Astrocyte (in vitro differentiated cells and primary cell): ENCODE measurements at regions not wholly inside any gene's neighbourhood (a gene's known extent, or its start where the extent isn't known, plus 50 kb on each side); places are given as distances from the start of the nearest gene placed in this dataset.

ENCODE experiments used
- DNase-seq: peaks from one replicate; pipeline ENCODE4 v3.0.0-alpha.2; 2010; ENCODE audit warnings: low read depth
- FAIRE-seq: peaks from 2 replicates; lab custom pipeline; 2011; peaks lifted over from hg19 to GRCh38; lab: Jason Lieb, UNC
- H2AFZ ChIP-seq: 2 replicates; pipeline ENCODE4 v1.6.0; 2012; ENCODE audit warnings: low read depth, low read length, inconsistent platforms
- H3K27ac ChIP-seq: 2 replicates; pipeline ENCODE4 v1.5.1; 2011; ENCODE audit warnings: low read depth, low read length, inconsistent platforms
- H3K27me3 ChIP-seq: 2 replicates; pipeline ENCODE4 v1.6.0; 2011; ENCODE audit warnings: low read length, inconsistent platforms; ENCODE audit not compliant: insufficient read depth
- H3K36me3 ChIP-seq: 2 replicates; pipeline ENCODE4 v1.5.1; 2011; ENCODE audit warnings: low read length, inconsistent platforms; ENCODE audit not compliant: insufficient read depth
- H3K4me1 ChIP-seq: 2 replicates; pipeline ENCODE4 v1.5.1; 2011; ENCODE audit warnings: low read length, inconsistent platforms; ENCODE audit not compliant: insufficient read depth
- H3K4me2 ChIP-seq: 2 replicates; pipeline ENCODE4 v1.6.0; 2012; ENCODE audit warnings: low read length, inconsistent platforms
- H3K4me3 ChIP-seq: 2 replicates; pipeline ENCODE4 v1.5.1; 2011; ENCODE audit warnings: low read depth, mild to moderate bottlenecking, low read length, inconsistent platforms; ENCODE audit not compliant: insufficient read depth
- H3K79me2 ChIP-seq: 2 replicates; pipeline ENCODE4 v1.6.0; 2012; ENCODE audit warnings: mild to moderate bottlenecking, low read length, inconsistent platforms; ENCODE audit not compliant: insufficient read depth
- H3K9ac ChIP-seq: 2 replicates; pipeline ENCODE4 v1.6.0; 2012; ENCODE audit warnings: mild to moderate bottlenecking, low read length, inconsistent platforms
- H3K9me3 ChIP-seq: 2 replicates; pipeline ENCODE4 v1.5.1; 2012; ENCODE audit warnings: low read depth, mild to moderate bottlenecking, low read length, inconsistent platforms; ENCODE audit not compliant: insufficient read depth
- H4K20me1 ChIP-seq: 2 replicates; pipeline ENCODE4 v1.6.0; 2012; ENCODE audit warnings: low read length, inconsistent platforms; ENCODE audit not compliant: insufficient read depth
- H3K27ac Mint-ChIP-seq: one replicate; pipeline ENCODE4 v1.8.0; 2021; ENCODE audit warnings: mild to moderate bottlenecking, mixed read lengths; ENCODE audit not compliant: unreplicated experiment
- H3K27me3 Mint-ChIP-seq: one replicate; pipeline ENCODE4 v1.8.0; 2021; ENCODE audit warnings: low read depth, mixed read lengths; ENCODE audit not compliant: unreplicated experiment
- H3K36me3 Mint-ChIP-seq: one replicate; pipeline ENCODE4 v1.8.0; 2021; ENCODE audit warnings: low read depth, mixed read lengths; ENCODE audit not compliant: unreplicated experiment
- H3K4me1 Mint-ChIP-seq: one replicate; pipeline ENCODE4 v1.8.0; 2021; ENCODE audit warnings: low read depth, mixed read lengths; ENCODE audit not compliant: unreplicated experiment
- H3K4me3 Mint-ChIP-seq: one replicate; pipeline ENCODE4 v1.8.0; 2021; ENCODE audit warnings: mild to moderate bottlenecking, moderate library complexity, mixed read lengths; ENCODE audit not compliant: unreplicated experiment
- H3K9me3 Mint-ChIP-seq: one replicate; pipeline ENCODE4 v1.8.0; 2021; ENCODE audit warnings: mild to moderate bottlenecking, mixed read lengths; ENCODE audit not compliant: unreplicated experiment
- CTCF ChIP-seq: IDR thresholded peaks from 2 replicates; pipeline ENCODE4 v1.5.1; 2011; ENCODE audit warnings: low read depth, mild to moderate bottlenecking, inconsistent platforms, low read length, moderate library complexity; ENCODE audit not compliant: insufficient read depth
- EZH2 ChIP-seq: IDR thresholded peaks from 2 replicates; pipeline ENCODE4 v1.6.1; 2012; ENCODE audit warnings: mild to moderate bottlenecking, low read length, inconsistent platforms; ENCODE audit not compliant: insufficient read depth

GRCh38 chr5:162911873-162912272 is 525.5 kb upstream of the CCNG1 start:
- Histone ChIP-seq H3K36me3 (no peaks in the 10 kb centered on the region), H2AFZ (no peak overlapping the region), H3K4me3 (no peak overlapping the region), H4K20me1 (no peaks in the 10 kb centered on the region), H3K27ac (no peak overlapping the region), H3K27me3 (no peaks in the 10 kb centered on the region), H3K9ac (no peak overlapping the region), H3K9me3 (no peaks in the 10 kb centered on the region), H3K4me1 (no peaks in the 10 kb centered on the region), H3K4me2 (no peak overlapping the region), H3K79me2 (no peaks in the 10 kb centered on the region)
- no peak for FAIRE-seq
- no peak for DNase-seq
- Mint-ChIP-seq H3K27ac (no peak overlapping the region), H3K4me3 (no peak overlapping the region), H3K4me1 (no peaks in the 10 kb centered on the region), H3K9me3 (no peaks in the 10 kb centered on the region), H3K36me3 (no peaks in the 10 kb centered on the region), H3K27me3 (no peaks in the 10 kb centered on the region)
- TF ChIP-seq CTCF (no peak), EZH2 (no peak)

- H3K36me3 Mint-ChIP-seq: no peaks in the 10 kb centered on the region
- no peak overlapping the region for H3K27ac ChIP-seq
- H3K4me3 ChIP-seq: no peak overlapping the region
- no peak overlapping the region for H2AFZ ChIP-seq
- H3K4me3 Mint-ChIP-seq: no peak overlapping the region
- no peaks in the 10 kb centered on the region for H3K4me1 Mint-ChIP-seq
- no peak overlapping the region for H3K4me2 ChIP-seq
- H3K27me3 Mint-ChIP-seq: no peaks in the 10 kb centered on the region
- H3K27ac Mint-ChIP-seq: no peak overlapping the region
- FAIRE-seq (no peak), DNase-seq (no peak)
- H3K9me3 ChIP-seq: no peaks in the 10 kb centered on the region
- TF ChIP-seq CTCF: no peak
- TF ChIP-seq EZH2: no peak
- H3K27me3 ChIP-seq: no peaks in the 10 kb centered on the region
- H3K36me3 ChIP-seq: no peaks in the 10 kb centered on the region
- no peak overlapping the region for H3K9ac ChIP-seq
- no peaks in the 10 kb centered on the region for H3K9me3 Mint-ChIP-seq
- H3K79me2 ChIP-seq: no peaks in the 10 kb centered on the region
- no peaks in the 10 kb centered on the region for H3K4me1 ChIP-seq
- H4K20me1 ChIP-seq: no peaks in the 10 kb centered on the region
These were observed 521.0 kb upstream of the CCNG1 start for GRCh38 chr5:162916368-162916767.

GRCh38 chr5:162929104-162929503 is 508.3 kb upstream of the CCNG1 start:
- H3K27ac Mint-ChIP-seq: no peak overlapping the region
- TF ChIP-seq EZH2 (no peak), CTCF (no peak)
- H3K9ac ChIP-seq: no peak overlapping the region
- no peaks in the 10 kb centered on the region for H3K9me3 Mint-ChIP-seq
- no peaks in the 10 kb centered on the region for H3K79me2 ChIP-seq
- no peaks in the 10 kb centered on the region for H3K9me3 ChIP-seq
- H3K36me3 ChIP-seq: no peaks in the 10 kb centered on the region
- H3K36me3 Mint-ChIP-seq: no peaks in the 10 kb centered on the region
- H3K27ac ChIP-seq: no peak overlapping the region
- no peak overlapping the region for H3K4me3 ChIP-seq
- no peaks in the 10 kb centered on the region for H4K20me1 ChIP-seq
- no peak overlapping the region for H3K4me3 Mint-ChIP-seq
- H3K4me1 ChIP-seq: no peaks in the 10 kb centered on the region
- H3K4me1 Mint-ChIP-seq: no peaks in the 10 kb centered on the region
- DNase-seq (no peak), FAIRE-seq (no peak)
- H3K27me3 ChIP-seq: no peaks in the 10 kb centered on the region
- no peak overlapping the region for H2AFZ ChIP-seq
- no peak overlapping the region for H3K4me2 ChIP-seq
- no peaks in the 10 kb centered on the region for H3K27me3 Mint-ChIP-seq
